ENCODE measurements at regions not wholly inside any gene's neighbourhood (a gene's known extent, or its start where the extent isn't known, plus 50 kb on each side); places are given as distances from the start of the nearest gene placed in this dataset.

DNA sequence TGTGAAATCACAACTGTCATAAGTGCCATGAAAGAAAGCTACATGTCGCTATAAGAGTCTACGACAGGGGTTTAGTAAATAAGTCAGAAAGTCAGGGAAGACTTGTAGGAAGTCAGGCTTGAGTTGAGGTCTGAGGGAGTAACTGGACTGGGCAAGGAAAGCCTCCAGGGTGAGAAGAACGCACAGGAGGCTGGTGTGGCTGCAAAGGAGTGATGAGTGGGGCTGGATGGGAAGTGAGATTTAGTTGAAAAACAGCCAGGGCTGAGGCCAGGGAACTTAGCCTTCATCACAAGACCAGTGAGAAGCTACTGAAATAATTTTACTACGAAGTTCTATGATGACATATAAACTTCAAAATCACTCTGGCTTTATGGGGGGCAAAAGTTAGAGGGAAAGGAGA lies 763.7 kb upstream of the PHF14 start:
- no peak for DNase-seq

GRCh38 chr7:10211016-10211415 lies 762.7 kb upstream of the PHF14 start:
- DNase-seq = no peak

GRCh38 chr7:10211861-10212260 lies 761.8 kb upstream of the PHF14 start:
- DNase-seq = no peak

DNA sequence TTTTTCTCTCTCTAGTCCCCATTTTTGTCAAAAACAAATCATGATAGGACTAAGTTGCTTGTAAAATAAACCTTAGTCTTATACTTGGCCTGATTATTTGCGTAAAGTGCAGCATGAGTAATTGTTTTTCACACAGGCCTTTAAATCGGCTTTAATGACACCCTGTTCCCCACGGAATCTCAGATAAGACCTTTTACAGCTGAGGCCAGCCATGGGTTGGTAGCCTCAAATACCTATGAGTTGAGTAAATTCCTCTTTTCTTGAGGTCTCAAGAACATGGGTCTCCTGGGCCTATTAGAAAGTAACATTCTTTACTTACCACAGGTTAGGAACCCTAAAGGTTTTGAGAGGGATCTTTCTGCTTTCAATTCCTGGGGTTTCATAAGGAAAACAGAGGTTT lies 761.0 kb upstream of the PHF14 start:
- no peak for DNase-seq

DNA sequence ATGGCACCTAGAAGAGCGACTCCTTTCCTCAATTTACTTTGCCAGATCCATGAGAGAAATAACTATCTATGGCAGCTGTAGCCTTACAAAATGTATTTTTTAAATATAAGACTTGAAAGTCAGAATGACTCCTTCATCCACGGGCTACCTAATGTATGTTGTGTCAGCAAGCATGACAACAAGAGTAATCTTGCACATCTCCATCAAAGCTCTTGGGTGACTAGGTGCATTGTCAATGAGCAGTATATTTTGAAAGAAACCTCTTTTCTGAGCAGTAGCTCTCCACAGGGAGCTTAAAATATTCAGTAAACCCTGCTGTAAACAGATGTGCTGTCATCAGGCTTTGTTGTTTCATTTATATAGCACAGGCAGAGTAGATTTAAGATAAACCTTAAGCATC lies 757.2 kb upstream of the PHF14 start:
- no peak for DNase-seq

GRCh38 chr7:10221084-10221483 lies 752.6 kb upstream of the PHF14 start:
- DNase-seq = no peak

DNA sequence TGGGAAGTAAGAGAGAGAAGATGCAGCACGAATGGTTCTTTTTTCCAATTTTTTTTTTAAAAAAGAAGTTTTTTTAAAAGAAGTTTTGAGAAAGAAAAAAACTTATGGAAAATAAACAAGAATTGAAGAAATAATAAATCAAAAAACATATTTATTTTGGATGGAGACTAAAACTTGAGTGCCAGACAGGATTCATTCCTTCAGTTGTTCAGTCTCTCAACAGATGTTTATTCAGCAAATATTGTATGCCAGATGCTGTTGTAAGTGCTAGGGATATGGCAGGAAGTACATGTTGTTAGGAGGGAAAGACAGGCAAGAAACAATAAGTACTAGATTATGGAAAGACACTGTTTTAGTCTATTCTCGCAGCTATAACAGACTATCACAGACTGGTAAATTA lies 750.7 kb upstream of the PHF14 start:
- no peak for DNase-seq

DNA sequence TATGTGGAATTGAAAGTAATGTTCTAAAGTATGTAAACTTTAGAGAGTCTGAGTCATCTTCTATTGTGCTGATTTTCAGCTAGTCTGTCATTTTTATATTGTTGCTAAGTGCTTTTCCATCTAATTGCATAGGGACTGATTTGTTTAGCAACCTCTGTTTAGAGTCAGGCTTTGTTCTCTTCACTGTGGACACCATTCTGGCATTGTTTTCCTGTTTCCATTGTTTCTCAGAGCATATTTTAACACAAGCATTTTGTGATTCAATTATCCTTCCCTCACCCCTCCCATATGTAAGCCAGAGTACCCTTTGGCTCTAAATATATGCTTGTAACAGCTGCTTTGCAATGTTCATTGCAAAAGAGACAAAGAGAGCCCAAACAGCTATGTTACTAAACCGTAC lies 748.4 kb upstream of the PHF14 start:
- DNase-seq = no peak

GRCh38 chr7:10237306-10237705 lies 736.4 kb upstream of the PHF14 start:
- DNase-seq = no peak

DNA sequence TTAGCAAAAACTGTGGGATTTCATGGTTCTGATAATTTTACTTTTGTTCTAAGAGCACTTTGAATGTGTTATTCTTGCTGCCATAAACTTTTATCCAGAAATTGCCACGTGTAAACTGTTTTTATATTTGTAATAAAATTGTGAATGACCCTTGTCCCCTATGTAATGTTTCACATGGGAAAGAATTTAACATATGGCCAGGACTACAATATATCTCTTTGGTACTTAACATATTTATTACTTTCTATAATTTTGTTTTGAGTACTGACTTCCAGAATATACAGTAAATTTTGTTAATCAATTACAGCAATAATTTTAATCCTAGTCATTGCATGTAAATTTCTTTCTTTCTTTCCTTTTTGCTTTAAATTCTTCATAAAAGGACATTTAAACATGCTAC lies 735.0 kb upstream of the PHF14 start:
- DNase-seq = no peak

DNA sequence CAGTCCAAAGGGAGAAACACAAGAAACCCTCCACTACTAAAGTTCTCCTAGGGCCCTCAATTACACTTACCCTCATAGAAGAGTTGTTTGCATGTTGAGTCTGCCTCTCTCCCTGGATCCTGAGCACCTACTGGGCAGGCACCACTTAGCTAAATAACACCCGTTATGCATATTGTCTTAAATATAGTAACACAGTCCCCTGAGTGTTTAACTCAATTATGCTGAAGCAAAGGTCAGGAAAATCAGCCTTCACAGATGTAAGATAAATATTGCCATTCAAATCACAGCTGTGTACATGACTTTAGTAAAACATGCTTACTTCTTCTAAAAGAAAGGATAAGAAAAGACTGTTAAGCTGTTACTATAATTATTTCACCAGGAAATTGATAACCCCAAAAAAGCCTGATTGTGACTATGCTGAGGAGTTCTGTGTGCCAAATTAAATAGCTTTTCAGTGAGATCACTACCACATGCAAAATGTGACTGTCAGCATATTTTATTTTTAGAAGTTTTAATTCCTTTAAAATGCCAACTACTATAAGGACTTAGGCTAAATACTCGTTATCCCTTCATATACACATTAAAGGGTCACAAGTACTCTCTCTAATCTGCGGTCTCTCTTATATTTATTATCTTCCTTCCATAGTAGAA lies 733.9 kb upstream of the PHF14 start:
- DNase-seq = no peak

DNA sequence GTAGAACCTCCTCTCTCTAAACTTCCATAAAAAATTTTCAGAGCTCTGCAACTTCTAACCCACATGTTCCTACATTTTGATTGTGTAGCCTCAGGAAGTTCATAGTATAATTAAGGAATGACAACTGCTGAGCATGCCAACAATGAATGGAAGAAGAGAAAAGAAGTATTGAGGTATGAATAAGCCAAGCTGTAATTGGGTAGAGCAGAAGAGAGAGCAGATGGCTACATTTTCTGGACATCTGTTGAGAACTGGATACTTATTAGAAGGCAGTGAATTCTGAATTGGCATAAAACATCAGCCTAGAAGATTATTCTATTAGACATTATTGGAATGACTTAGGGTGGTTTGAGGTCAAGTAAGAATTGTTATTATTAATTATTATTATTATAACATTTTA lies 728.3 kb upstream of the PHF14 start:
- DNase-seq = no peak

DNA sequence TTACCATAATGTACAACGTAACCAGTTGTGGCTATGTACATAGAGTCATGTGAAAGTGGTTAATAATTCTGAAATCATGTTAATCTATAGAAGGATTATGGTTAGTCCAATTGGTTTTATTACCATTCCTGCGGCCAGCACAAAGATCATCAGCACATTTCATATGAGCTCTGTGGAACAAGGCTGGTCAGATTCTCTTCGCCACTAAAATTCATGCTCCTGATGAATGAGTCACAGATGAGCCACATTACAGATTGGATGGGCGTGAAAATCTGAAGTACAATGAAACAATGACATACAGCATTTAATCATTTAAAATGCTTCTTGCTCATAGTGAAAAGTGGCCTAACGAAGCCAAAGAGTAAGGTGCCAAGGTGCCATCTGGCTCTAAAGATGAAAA lies 716.2 kb upstream of the PHF14 start:
- no peak for DNase-seq

- DNase-seq = peak; percentile 36
Observed at GRCh38 chr7:10266976-10267375, 706.7 kb upstream of the PHF14 start.

DNA sequence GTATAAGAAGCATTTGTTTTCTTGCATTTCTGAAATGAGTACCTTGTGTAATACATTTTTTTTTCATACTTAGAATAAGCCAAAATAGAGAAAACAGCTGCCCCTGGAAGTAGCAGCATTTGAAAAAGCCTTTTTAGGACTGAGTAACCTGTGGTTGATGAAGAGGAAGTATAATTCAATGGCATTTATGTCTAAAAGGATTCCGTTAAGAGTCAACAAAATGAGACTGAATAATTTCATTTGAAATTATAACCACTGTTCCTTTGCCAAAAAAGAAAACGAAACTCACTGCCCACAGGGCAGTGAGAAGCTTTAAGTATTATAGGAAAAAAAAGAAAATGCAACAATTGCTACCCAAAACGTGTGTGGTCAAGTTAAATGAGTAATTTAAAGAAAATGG lies 705.6 kb upstream of the PHF14 start:
- no peak for DNase-seq

GRCh38 chr7:10282909-10283308 lies 690.8 kb upstream of the PHF14 start:
- no peak for DNase-seq

DNA sequence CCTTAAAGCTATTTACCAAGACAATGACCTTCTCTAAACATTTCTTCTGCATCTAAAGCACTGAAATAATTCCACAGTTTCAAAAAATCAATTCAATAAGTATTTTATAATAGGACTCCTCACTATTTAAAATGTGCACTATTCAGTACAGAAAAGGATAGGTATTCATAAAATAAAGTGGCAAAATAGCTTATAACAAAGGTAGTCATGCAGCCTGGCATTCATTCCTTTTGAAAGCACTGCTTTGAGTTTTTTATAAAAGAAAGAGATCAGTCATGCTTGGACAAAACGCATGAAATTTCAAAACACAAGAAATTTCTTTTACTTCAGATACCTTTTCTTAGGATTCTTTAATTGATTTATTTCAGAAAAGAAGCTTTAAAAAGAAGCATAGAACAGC lies 689.7 kb upstream of the PHF14 start:
- DNase-seq = no peak

- no peak for DNase-seq
Observed at GRCh38 chr7:10299384-10299783, 674.3 kb upstream of the PHF14 start.

DNA sequence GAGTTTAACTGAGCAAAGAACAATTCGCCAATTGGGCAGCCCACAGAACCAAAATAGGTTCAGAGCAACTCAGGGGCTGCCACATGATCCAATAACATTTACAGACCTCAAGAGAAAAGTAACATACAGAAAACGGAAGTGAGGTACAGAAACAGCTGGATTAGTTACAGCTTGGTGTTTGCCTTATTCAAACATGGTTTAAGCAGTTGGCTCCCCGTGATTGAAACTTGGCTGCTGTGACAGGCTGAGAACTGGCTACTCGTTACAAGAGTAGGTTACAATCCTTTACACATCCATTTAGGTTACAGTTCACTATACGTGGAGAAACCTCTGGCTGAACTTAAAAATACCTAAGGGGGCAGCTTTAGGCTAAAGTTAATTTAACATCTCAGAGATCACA lies 673.1 kb upstream of the PHF14 start:
- DNase-seq = no peak

DNA sequence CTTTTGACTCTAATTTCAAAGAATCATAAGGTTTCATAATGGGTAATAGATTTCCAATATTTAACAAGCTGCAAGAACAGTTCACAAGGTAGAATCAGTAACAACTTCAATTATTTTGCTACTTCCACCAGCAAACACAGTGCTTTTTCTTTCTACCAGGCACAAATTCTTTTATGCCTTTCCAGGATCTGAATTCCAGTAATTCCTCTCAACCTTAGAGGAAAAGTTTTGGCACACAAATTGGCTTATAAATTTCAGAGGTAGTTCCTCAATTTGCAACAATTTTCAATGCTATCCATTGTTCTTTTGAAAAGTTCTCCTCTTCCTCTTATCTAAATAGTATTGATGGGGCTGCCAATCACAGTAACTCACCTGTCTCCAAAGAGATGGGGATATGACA lies 665.4 kb upstream of the PHF14 start:
- no peak for DNase-seq

GRCh38 chr7:10312942-10313341 lies 660.7 kb upstream of the PHF14 start:
- no peak for DNase-seq

- no peak for DNase-seq
Observed at GRCh38 chr7:10315881-10316280, 657.8 kb upstream of the PHF14 start.

DNA sequence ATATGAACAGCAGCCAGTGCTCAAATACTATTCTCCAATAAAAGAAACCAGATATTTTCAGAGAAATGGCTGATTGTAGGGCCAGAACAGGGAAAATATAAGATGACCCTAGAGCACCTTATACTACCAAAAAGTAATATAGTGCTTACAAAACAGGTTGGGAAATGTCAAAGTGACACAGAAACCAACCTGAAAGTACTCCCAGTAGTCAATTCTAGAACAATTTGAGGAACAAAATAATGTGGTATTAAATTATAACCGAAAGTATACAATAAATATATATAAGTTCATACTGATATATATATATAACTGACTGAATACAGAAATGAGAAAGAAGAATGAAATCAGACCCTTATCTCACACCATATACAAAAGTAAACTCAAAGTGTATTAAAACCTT lies 657.2 kb upstream of the PHF14 start:
- no peak for DNase-seq

DNA sequence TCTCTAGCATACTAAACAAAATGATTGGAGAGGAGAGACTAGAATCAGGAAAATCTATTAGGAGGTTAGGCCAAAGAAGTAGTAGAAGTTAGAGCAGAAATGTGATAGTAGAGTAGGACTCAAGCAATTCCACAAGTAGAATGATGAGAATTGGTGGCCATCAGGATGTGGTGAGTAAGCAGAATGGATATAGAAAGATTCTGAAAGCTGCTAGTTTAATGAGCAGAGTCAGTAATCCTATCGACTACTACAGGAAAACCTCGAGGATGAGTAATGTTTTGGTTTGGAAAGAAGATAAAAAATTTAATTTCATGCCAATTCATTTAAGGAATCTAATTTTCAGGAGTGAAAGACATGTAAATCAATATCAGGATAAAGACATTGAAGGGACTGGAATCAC lies 648.3 kb upstream of the PHF14 start:
- no peak for DNase-seq

GRCh38 chr7:10343108-10343507 lies 630.6 kb upstream of the PHF14 start:
- no peak for DNase-seq

DNA sequence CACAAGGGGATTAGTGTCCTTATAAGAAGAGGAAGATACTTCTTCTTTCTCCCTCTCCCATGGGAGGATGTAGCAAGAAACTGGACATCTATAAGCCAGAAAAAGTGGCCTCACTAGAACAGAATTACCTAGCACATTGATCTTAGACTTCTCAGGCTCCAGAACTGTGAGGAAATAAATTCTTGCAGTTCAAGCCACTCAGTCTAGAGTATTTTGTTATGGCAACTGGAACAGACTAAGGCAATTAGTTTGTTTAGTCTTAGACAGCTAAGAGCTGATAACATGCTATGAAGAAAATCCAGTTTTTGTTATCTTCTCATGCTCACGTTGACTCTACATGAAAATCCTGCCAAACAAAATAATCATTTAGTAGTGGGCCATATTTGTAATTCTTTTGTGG lies 627.6 kb upstream of the PHF14 start:
- DNase-seq = no peak

All from hematopoietic multipotent progenitor cell treated with erythropoietin and hydrocortisone succinate and interleukin-3 and kit ligand, for 8 days (in vitro differentiated cells).